SU-DHL-6 (cell line): ENCODE measurements at regions not wholly inside any gene's neighbourhood (a gene's known extent, or its start where the extent isn't known, plus 50 kb on each side); places are given as distances from the start of the nearest gene placed in this dataset.

Experiments used
- EZH2phosphoT487 ChIP-seq: fragments of 200-600 bp; sonication (generic), shearing (Covaris generic); conservative IDR thresholded peaks from 2 replicates; pipeline ENCODE4 v1.6.1; 2018; ENCODE audit warnings: mild to moderate bottlenecking, antibody characterized with exemption, low read length, moderate library complexity, mixed read lengths
- TF ChIP-seq, protein P1 (sequence below): fragments of 200-600 bp; sonication (generic); IDR thresholded peaks from one replicate; pipeline ENCODE4 v1.5.1; 2017; ENCODE audit warnings: antibody characterized with exemption, mild to moderate bottlenecking, low read length, moderate library complexity; ENCODE audit not compliant: insufficient read depth, poor library complexity, severe bottlenecking

DNA sequence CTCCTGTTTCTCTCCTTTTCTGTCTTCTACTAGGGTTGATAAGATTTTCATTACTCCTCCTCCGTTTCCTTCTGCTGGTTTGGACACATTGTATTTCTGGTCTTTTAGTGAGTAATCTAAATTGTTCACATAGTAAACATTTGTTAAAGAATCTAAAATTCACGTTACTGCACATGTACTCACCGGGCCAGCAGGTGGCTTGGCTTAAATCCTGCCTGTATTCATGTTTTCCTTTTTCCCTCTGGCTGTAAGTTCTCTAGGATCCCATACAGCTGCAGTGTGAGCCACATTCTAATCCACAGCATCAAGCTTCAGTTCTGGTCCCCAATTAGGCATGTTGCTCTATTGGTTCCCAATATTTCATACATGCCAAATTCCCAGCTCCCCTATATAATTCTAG lies 958.3 kb downstream of the ADGRL2 start:
- TF ChIP-seq, protein P1, sequence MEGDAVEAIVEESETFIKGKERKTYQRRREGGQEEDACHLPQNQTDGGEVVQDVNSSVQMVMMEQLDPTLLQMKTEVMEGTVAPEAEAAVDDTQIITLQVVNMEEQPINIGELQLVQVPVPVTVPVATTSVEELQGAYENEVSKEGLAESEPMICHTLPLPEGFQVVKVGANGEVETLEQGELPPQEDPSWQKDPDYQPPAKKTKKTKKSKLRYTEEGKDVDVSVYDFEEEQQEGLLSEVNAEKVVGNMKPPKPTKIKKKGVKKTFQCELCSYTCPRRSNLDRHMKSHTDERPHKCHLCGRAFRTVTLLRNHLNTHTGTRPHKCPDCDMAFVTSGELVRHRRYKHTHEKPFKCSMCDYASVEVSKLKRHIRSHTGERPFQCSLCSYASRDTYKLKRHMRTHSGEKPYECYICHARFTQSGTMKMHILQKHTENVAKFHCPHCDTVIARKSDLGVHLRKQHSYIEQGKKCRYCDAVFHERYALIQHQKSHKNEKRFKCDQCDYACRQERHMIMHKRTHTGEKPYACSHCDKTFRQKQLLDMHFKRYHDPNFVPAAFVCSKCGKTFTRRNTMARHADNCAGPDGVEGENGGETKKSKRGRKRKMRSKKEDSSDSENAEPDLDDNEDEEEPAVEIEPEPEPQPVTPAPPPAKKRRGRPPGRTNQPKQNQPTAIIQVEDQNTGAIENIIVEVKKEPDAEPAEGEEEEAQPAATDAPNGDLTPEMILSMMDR, result no peak
- no peak for TF ChIP-seq EZH2phosphoT487
